CD4-positive, alpha-beta T cell treated with Interleukin-17A for 1 hour (primary cell): ENCODE measurements at regions not wholly inside any gene's neighbourhood (a gene's known extent, or its start where the extent isn't known, plus 50 kb on each side); places are given as distances from the start of the nearest gene placed in this dataset.
"Not testable (repeated sequence)": the region's sequence is repeated elsewhere in the genome, so short reads cannot be mapped to it uniquely, and the experiment has no call there.

Experiments
- DNase-seq: peaks from one replicate; pipeline ENCODE4 v3.0.0-alpha.2; 2020

GRCh38 chr5:32842813-32843530, 131.9 kb downstream of the NPR3 start:
- DNase-seq: no peak

- no peak for DNase-seq
Observed at GRCh38 chr5:32843531-32843895, 132.4 kb downstream of the NPR3 start.

DNA sequence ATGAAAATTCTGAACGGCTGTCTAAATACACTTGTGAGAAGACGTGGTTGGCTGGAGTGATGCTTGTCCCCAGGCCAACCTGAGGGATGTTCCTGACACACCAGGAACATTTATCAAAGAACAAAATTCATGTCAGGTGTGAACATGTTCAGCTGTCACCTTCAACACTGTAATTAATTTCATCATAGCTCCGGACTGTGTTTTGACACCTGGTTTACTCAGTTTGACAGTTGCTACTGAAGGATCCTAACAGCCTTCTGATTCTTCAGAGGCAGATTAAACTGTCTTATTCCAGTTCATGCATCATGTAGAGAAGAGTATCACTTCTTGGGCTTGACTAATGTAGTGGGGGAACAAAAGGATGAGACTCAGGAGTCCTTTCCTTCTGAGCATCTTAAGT, 134.1 kb downstream of the NPR3 start:
- DNase-seq: no peak

- DNase-seq: no peak
Observed at GRCh38 chr5:32848120-32848519, 137.0 kb downstream of the NPR3 start.

DNA sequence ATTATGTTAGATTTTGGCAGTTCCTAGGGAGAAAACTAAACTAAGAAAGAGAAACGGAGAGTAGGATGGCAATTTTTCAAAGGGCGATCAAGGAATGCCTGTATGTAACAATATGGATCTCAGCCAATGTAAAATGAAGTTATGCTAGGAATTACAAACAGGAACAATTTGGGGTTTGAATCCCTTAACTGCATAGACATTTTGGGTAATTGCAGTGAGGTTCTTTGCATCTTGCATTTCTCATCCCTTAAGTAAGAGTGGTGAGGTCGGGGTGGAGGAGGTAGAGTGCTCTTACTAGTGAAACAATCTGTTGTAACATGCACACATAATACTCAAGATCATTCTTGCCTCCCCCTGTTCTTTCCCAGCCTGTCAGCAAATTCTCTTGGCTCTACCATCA, 137.6 kb downstream of the NPR3 start:
- DNase-seq: no peak

DNA sequence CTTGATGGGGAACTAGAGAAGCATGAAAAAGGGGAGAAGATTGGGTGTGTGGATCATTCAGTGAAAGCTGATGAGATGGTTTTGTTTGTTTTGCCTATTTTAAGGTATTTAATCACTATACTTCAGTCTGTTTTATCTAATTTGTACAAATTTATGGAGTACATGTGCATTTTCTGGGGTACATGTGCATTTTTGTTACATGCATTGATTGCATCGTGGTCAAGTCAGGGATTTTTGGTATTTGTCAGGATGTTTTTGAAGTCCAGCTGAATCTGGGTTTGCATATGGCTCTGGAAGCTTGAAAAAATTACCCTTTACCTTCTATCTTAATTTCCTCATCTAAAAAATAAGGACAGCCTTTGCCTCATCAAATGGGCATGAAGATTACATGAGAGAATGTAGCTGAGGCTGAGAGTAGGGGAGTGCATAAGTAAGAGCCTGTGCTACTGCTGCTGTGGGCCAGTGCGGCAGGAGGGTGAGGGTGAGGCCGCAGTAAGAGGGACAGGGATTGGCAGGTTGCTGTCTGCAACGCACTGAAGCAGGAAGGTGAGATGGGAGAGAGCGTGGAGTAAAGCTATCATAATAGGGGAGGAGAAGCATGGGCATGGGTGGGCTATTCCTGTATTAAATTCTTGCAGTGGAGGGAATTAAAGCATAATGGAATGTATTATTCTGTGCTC, 139.8 kb downstream of the NPR3 start:
- no peak for DNase-seq

GRCh38 chr5:32851559-32852173, 140.5 kb downstream of the NPR3 start:
- no peak for DNase-seq

DNA sequence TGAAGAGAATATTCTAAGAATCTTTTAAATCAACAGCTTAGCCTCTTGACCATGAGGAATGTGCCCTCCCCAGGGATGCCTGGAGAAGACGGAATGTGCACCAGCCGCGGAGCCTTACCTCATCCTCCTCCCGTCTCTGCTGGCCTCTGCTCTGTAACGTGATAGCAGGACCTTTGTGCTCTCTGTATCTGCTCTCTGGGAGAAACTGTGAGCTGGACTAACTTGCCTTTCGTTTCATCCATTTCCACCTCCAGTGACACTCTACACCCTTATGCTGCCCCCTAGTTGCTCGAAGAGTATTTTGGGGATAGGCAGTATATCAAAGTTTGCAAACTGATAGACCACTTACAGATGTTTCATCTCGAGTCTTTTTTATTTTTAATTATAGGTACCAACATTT, 141.4 kb downstream of the NPR3 start:
- no peak for DNase-seq

GRCh38 chr5:32852976-32853375, 141.9 kb downstream of the NPR3 start:
- DNase-seq: no peak

DNA sequence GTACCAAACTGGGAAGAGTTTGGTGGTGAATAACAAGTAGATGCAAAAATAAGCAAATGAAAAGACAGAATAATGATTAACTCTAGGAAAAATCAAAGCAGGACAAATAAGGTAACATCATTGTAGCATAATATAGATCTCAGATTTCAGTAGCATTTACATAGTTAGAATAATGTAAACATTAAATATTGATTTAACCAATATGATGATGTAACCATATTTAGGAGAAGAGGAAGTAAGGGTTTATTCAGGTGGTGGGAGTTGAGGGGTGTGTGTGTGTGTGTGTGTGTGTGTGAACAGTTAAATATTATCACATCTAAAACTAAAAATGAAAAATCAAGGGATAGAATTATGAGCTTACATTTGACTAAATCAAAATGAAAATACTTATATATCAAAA, 143.4 kb downstream of the NPR3 start:
- no peak for DNase-seq

GRCh38 chr5:32859211-32859641, 148.1 kb downstream of the NPR3 start:
- no peak for DNase-seq

DNA sequence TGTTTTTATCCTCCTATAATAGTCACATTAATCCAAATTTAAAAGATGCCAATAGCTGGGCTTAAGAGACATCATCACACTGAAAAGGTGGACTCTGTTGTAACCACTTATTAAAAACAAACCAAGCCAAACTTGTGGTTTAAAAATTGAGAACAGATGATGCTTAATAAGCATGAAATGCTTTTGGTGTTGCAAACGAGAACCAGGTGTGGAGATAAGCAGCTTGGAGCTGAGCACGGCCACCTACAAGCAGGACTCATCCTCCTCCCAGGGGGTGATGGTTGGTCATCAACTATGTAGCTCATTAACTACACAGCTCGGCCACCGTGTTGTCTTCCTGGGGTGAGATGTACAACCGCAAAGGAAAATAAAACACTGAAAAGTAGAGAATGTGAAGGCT, 154.4 kb downstream of the NPR3 start:
- no peak for DNase-seq

GRCh38 chr5:32866138-32866537, 155.0 kb downstream of the NPR3 start:
- no peak for DNase-seq

DNA sequence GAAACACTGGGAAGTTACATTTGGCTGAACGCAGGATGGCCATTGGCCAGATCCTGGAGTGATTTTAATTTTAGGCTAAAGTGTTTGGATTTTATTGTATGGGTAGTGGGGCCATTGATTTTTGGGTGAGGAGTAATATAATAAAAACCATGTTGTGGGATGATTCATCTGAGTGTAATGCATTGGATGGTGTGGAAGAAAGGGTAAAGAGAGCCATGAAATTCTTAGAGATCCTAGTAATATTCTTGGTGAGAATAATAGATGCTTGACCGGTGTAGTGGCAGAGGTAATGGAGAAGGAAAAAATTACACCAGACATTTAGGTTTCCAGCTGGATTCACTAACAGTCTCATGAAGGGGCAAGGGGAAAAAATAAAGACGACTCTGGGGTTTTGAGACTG, 158.1 kb downstream of the NPR3 start:
- no peak for DNase-seq

DNA sequence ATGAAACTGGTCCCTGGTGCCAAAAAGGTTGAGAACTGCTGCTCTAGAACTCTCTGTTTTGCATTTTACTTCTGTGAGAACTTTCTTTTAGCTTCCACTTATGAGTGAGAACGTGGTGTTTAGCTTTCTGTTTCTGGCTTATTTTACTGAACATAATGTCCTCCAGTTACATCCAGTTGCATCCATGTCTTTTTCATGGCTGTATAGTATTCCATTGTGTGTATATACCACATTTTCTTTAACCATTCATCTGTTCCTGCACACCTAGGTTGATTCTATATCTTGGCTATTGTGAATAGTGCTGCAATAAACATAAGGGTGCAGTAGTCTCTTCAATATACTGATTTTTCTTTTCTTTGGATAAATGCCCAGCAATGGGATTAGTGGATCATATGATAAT, 165.7 kb downstream of the NPR3 start:
- DNase-seq: no peak

DNA sequence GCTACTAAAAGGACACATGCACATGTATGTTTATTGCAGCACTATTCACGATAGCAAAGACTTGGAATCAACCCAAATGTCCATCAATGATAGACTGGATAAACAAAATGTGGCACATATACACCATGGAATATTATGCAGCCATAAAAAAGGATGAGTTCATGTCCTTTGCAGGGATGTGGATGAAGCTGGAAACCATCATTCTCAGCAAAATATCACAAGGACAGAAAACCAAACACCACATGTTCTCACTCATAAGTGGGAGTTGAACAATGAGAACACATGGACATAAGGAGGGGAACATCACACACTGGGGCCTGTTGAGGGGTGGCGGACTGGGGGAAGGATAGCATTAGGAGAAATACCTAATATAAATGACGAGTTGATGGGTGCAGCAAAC, 168.2 kb downstream of the NPR3 start:
- not testable (repeated sequence) for DNase-seq

- DNase-seq: no peak
Observed at GRCh38 chr5:32880796-32881195, 169.7 kb downstream of the NPR3 start.

DNA sequence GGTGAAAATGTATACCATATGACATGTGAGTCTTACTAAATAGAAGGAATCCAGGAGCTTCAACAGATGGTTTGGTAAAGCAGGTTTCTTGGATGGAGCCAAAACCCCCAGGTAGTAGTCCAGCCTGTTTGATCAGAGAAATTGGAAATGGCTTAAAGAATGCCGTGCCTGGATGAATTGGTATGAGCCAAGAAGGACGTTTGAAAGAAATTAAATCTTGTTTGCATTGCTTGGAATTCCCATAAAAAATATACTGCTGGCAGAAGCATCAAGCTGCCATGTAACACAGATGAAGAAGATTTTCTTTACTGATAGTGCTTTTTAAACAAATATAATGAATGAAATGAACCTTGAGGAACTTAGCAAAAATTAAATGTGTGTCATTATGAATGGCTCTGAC, 176.3 kb downstream of the NPR3 start:
- DNase-seq: no peak

GRCh38 chr5:32889078-32889477, 178.0 kb downstream of the NPR3 start:
- DNase-seq: no peak

GRCh38 chr5:32903613-32904012, 192.5 kb downstream of the NPR3 start:
- no peak for DNase-seq

- DNase-seq: no peak
Observed at GRCh38 chr5:32908641-32909040, 197.5 kb downstream of the NPR3 start.

DNA sequence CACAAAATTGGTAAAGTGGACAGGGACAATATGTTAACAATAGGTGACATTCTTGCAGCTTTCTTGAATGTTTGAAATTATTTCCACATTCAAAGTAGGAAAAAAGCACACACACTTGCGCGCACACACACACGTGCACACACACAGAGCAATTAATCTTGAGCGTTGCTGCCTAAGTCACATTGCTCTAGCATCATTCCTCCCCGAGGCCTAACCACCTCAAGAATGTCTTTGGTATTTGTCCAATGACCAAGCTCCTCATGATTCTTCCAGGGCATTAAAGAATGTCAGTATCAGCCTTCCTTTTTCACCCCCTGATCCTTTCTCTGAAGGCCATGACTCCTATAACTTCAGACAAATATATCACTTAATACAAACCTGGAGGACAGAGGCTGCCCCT, 198.1 kb downstream of the NPR3 start:
- no peak for DNase-seq

DNA sequence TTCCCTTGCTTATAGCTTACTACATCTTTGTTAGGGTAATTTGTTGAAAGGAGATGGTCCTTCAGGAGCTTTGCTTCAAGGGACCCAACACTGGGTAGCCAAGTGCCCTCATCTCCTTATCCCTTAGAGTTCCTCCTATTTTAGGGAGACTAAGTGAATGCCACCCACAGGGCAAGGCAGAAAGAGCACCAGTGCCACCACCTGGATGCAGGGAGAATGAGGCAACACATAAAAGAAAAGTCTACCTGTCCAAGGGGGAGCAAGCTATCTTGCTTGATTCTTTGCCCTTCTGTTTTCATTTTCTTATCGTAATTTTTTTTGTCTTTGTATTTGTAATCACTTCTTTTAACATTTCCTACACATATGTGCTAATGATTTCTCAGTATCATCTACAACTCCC, 205.5 kb downstream of the NPR3 start:
- DNase-seq: no peak

- no peak for DNase-seq
Observed at GRCh38 chr5:32928761-32929160, 217.6 kb downstream of the NPR3 start.

DNA sequence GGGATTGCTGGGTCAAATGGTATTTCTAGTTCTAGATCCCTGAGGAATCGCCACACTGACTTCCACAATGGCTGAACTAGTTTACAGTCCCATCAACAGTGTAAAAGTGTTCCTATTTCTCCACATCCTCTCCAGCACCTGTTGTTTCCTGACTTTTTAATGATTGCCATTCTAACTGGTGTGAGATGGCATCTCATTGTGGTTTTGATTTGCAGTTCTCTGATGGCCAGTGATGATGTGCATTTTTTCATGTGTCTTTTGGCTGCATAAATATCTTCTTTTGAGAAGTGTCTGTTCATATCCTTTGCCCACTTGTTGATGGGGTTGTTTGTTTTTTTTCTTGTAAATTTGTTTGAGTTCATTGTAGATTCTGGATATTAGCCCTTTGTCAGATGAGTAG, 220.3 kb downstream of the NPR3 start:
- DNase-seq: not testable (repeated sequence)
